Ishikawa (cell line): ENCODE measurements at regions not wholly inside any gene's neighbourhood (a gene's known extent, or its start where the extent isn't known, plus 50 kb on each side); places are given as distances from the start of the nearest gene placed in this dataset.

Source experiments
- CEBPB ChIP-seq: IDR thresholded peaks from 2 replicates; pipeline ENCODE4 v1.6.1; 2012
- CREB1 ChIP-seq: IDR thresholded peaks from 2 replicates; pipeline ENCODE4 v1.6.1; 2012; ENCODE audit warnings: low read depth
- EGR1 ChIP-seq: IDR thresholded peaks from 2 replicates; pipeline ENCODE4 v1.6.1; 2012
- EP300 ChIP-seq: IDR thresholded peaks from 2 replicates; pipeline ENCODE4 v1.6.1; 2012; ENCODE audit warnings: borderline replicate concordance
- FOXM1 ChIP-seq: IDR thresholded peaks from 2 replicates; pipeline ENCODE4 v1.6.1; 2012; ENCODE audit warnings: low read depth, borderline replicate concordance
- MAX ChIP-seq: IDR thresholded peaks from 2 replicates; pipeline ENCODE4 v1.6.1; 2012
- NFIC ChIP-seq: IDR thresholded peaks from 2 replicates; pipeline ENCODE4 v1.6.1; 2012
- RAD21 ChIP-seq: IDR thresholded peaks from 2 replicates; pipeline ENCODE4 v1.6.1; 2012; ENCODE audit warnings: low read depth
- REST ChIP-seq: IDR thresholded peaks from 2 replicates; pipeline ENCODE4 v1.6.1; 2012; ENCODE audit warnings: low read depth, mild to moderate bottlenecking
- TAF1 ChIP-seq: IDR thresholded peaks from 2 replicates; pipeline ENCODE4 v1.6.1; 2012; ENCODE audit warnings: low read depth, mild to moderate bottlenecking
- TCF12 ChIP-seq: IDR thresholded peaks from 2 replicates; pipeline ENCODE4 v1.6.1; 2012; ENCODE audit warnings: low read depth
- TEAD4 ChIP-seq: IDR thresholded peaks from 2 replicates; pipeline ENCODE4 v1.6.1; 2012
- USF1 ChIP-seq: IDR thresholded peaks from 2 replicates; pipeline ENCODE4 v1.6.1; 2012
- YY1 ChIP-seq: IDR thresholded peaks from 2 replicates; pipeline ENCODE4 v1.6.1; 2012; ENCODE audit warnings: low read depth
- ZBTB7A ChIP-seq: IDR thresholded peaks from 2 replicates; pipeline ENCODE4 v1.6.1; 2012; ENCODE audit warnings: low read depth

GRCh38 chr9:135341612-135342169 is 137.9 kb upstream of the PPP1R26 start:
- no peak for TF ChIP-seq RAD21
- TF ChIP-seq ZBTB7A = no peak
- no peak for TF ChIP-seq USF1
- TF ChIP-seq NFIC = no peak
- no peak for TF ChIP-seq CEBPB

GRCh38 chr9:135342206-135343130 is 137.1 kb upstream of the PPP1R26 start:
- TF ChIP-seq CEBPB (no peak), REST (no peak), NFIC (no peak), MAX (no peak), TCF12 (no peak), YY1 (no peak), CREB1 (no peak), EP300 (no peak), USF1 (no peak)

GRCh38 chr9:135343136-135343535 is 136.4 kb upstream of the PPP1R26 start:
- TF ChIP-seq FOXM1 (no peak), EP300 (no peak), NFIC (no peak), TAF1 (no peak), ZBTB7A (no peak), EGR1 (no peak), MAX (no peak), REST (no peak), TEAD4 (no peak), TCF12 (no peak), USF1 (no peak), CREB1 (no peak), RAD21 (no peak), YY1 (no peak), CEBPB (no peak)

GRCh38 chr9:135343837-135344522 is 135.6 kb upstream of the PPP1R26 start:
- no peak for TF ChIP-seq TAF1
- TF ChIP-seq TCF12 = no peak
- peak; percentile 61 for TF ChIP-seq NFIC
- TF ChIP-seq ZBTB7A = peak; percentile 67; the same call in 1 of the 2 replicates
- no peak for TF ChIP-seq CREB1
- peak; percentile 78 for TF ChIP-seq RAD21
- no peak for TF ChIP-seq MAX

- TF ChIP-seq TEAD4 = no peak
- no peak for TF ChIP-seq ZBTB7A
- no peak for TF ChIP-seq NFIC
- no peak for TF ChIP-seq REST
- no peak for TF ChIP-seq MAX
- no peak for TF ChIP-seq TCF12
- no peak for TF ChIP-seq FOXM1
- no peak for TF ChIP-seq YY1
- TF ChIP-seq EGR1 = no peak
- TF ChIP-seq CEBPB = no peak
- TF ChIP-seq RAD21 = no peak
- TF ChIP-seq CREB1 = no peak
These were observed 135.1 kb upstream of the PPP1R26 start for GRCh38 chr9:135344523-135344901.
